BLaER1 treated with 17β-estradiol and CSF1 and Interleukin-3, amounts not matched to agents 10 nM and 100 nM (cell line): ENCODE measurements at regions not wholly inside any gene's neighbourhood (a gene's known extent, or its start where the extent isn't known, plus 50 kb on each side); places are given as distances from the start of the nearest gene placed in this dataset.

Source experiments
- H3K27ac ChIP-seq, 11 experiments: shearing (Covaris generic); formaldehyde crosslinking; 2 replicates each; pipeline ENCODE4 v1.8.1; 2022
- H3K27me3 ChIP-seq, 11 experiments: shearing (Covaris generic); formaldehyde crosslinking; 2 replicates each; pipeline ENCODE4 v1.8.1; 2022
- H3K36me3 ChIP-seq, 11 experiments: shearing (Covaris generic); formaldehyde crosslinking; 2 replicates each; pipeline ENCODE4 v1.8.1; 2022
- H3K4me1 ChIP-seq, 10 experiments: shearing (Covaris generic); formaldehyde crosslinking; 2 replicates each; pipeline ENCODE4 v1.8.1; 2022
- H3K4me2 ChIP-seq, 11 experiments: shearing (Covaris generic); formaldehyde crosslinking; 2 replicates each; pipeline ENCODE4 v1.8.1; 2022
- H3K4me3 ChIP-seq, 10 experiments: shearing (Covaris generic); formaldehyde crosslinking; 2 replicates each; pipeline ENCODE4 v1.8.1; 2022
- H3K9ac ChIP-seq, 11 experiments: shearing (Covaris generic); formaldehyde crosslinking; 2 replicates each; pipeline ENCODE4 v1.8.1; 2022
- H3K9me3 ChIP-seq, 11 experiments: shearing (Covaris generic); formaldehyde crosslinking; replicated peaks in 1 of 11; 2 replicates each; pipeline ENCODE4 v1.8.1; 2022
- H4K20me1 ChIP-seq, 11 experiments: shearing (Covaris generic); formaldehyde crosslinking; 2 replicates each; pipeline ENCODE4 v1.8.1; 2022
- Cebpa-rat ChIP-seq, 11 experiments: shearing (Covaris generic); IDR thresholded peaks; 2 replicates each; pipeline ENCODE4 v1.8.1; 2022

DNA sequence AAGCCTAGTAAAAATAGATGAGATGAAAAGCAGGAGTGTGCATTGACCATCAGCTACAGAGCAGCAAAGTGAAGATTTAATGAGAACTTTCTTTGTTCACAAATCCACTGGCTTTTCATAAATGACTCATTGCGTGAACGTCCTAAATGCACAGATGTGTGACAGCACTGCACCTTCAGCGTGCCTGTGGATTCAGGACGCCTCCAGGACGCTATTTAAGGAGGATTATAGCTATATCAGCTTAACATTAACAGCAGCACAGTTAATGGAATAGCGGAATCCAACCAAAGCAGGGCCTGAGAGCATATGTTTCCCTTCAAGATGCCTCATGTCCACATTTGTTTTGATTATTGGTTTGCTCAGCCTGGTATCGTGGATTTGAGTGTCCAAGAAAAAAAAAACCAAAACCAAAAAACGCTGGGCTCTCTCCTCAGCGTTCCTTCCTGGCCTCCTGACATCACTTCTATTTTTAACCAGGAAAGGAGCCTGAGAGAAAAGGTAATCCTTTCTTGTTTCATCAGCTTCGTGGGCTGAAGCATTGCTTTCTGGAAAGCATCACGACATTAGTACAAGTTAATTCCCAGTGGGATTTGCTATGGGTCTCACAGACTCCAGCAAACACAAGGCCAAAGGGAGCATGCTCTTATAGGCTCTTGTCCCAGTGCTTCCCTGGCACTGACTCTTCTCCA lies 447.0 kb upstream of the SMIM21 start:
- no peak overlapping the region for H3K4me3 ChIP-seq
- H3K9me3 ChIP-seq, result peaks cover 0 to 14% (median 0%) of the 10 kb centered on the region in 11 experiments; a peak in 8 of 22 replicates
- H3K9ac ChIP-seq, result no peak overlapping the region
- H3K27me3 ChIP-seq, result no peaks in the 10 kb centered on the region
- H4K20me1 ChIP-seq, result no peaks in the 10 kb centered on the region
- H3K27ac ChIP-seq, result no peak overlapping the region
- no peak overlapping the region for H3K4me2 ChIP-seq
- no peak for TF ChIP-seq Cebpa-rat (IDR thresholded peaks at IDR 0.05)
- no peaks in the 10 kb centered on the region for H3K36me3 ChIP-seq
- H3K4me1 ChIP-seq, result no peaks in the 10 kb centered on the region

DNA sequence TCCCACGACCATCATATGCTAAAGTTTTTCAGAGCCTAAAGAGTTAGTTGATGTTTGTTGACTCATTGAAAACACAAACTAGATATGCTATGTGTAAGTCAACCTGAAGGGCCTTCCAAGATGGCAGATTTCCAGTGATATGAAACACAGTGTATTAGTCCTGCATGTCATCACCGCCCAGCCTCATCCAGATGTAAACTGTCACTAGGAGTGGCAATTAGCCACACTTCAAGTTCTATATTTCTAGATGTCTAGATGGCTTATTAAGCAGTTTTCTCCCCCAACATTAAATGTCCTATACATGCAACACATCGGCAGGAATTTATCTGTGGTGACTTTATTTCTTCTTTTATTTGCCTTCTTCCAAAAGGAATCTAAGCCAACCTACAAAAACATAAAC lies 444.1 kb upstream of the SMIM21 start:
- H3K4me3 ChIP-seq, result no peak overlapping the region
- H3K9me3 ChIP-seq, result no peaks in the 10 kb centered on the region; a peak in 1 of 22 replicates
- H3K4me2 ChIP-seq, result no peak overlapping the region
- no peaks in the 10 kb centered on the region for H3K4me1 ChIP-seq
- H4K20me1 ChIP-seq, result no peaks in the 10 kb centered on the region
- H3K27ac ChIP-seq, result no peak overlapping the region
- no peaks in the 10 kb centered on the region for H3K36me3 ChIP-seq
- no peak for TF ChIP-seq Cebpa-rat (IDR thresholded peaks at IDR 0.05)
- H3K9ac ChIP-seq, result no peak overlapping the region
- no peaks in the 10 kb centered on the region for H3K27me3 ChIP-seq

GRCh38 chr18:75869162-75869561 lies 441.7 kb upstream of the SMIM21 start:
- Histone ChIP-seq H3K4me2 (no peak overlapping the region), H3K9me3 (no peaks in the 10 kb centered on the region), H3K27ac (no peak overlapping the region), H3K9ac (no peak overlapping the region), H3K4me1 (no peaks in the 10 kb centered on the region), H4K20me1 (no peaks in the 10 kb centered on the region), H3K27me3 (no peaks in the 10 kb centered on the region), H3K4me3 (no peak overlapping the region), H3K36me3 (no peaks in the 10 kb centered on the region)
- no peak for TF ChIP-seq Cebpa-rat (IDR thresholded peaks at IDR 0.05)

DNA sequence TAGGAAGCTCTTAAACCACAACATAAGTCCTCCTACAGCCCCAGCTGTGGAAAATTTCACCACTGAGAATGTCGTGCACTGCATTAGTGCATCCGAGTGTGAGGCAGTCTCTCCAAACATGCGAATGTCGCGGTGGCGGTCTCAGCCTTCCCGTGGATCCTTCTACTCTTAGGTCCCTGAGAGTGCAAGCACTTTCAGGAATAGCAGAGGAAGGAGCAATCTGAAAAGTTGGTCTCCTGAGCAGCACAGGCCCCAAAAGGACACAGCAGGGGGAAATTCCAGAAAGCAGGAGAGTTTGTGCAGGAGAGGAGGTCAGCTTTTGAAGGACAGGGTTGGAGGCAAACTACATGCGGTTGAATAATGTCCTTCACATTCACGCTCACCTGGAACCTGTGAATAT lies 440.5 kb upstream of the SMIM21 start:
- no peaks in the 10 kb centered on the region for H3K4me1 ChIP-seq
- H4K20me1 ChIP-seq, result no peaks in the 10 kb centered on the region
- no peaks in the 10 kb centered on the region for H3K27me3 ChIP-seq
- H3K4me2 ChIP-seq, result no peak overlapping the region
- no peaks in the 10 kb centered on the region for H3K36me3 ChIP-seq
- no peaks in the 10 kb centered on the region for H3K9me3 ChIP-seq
- H3K9ac ChIP-seq, result no peak overlapping the region
- no peak overlapping the region for H3K4me3 ChIP-seq
- H3K27ac ChIP-seq, result no peak overlapping the region
- no peak for TF ChIP-seq Cebpa-rat (IDR thresholded peaks at IDR 0.05)

DNA sequence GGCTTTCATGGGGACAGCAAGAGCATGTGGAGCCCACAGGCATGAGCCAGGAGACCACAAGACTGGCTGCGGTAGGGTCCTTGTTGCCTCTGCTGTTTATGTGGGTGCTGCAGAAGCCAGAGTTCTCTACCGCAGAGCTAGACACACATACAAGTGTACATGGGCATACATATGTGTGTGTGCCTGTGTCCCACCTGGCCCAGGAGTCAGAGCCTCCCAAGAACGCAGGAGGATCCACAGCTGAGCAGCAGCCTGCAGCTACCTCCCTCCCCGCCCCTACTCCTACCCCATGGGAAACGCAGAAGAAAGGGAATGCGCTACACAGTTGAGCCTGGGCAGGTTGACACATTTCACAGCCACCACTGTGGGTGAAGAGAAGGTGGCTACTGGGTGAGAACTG lies 438.1 kb upstream of the SMIM21 start:
- H3K4me1 ChIP-seq, result no peaks in the 10 kb centered on the region
- no peak for TF ChIP-seq Cebpa-rat (IDR thresholded peaks at IDR 0.05)
- H4K20me1 ChIP-seq, result no peaks in the 10 kb centered on the region
- no peaks in the 10 kb centered on the region for H3K36me3 ChIP-seq
- H3K4me3 ChIP-seq, result no peak overlapping the region
- no peak overlapping the region for H3K4me2 ChIP-seq
- H3K9me3 ChIP-seq, result no peaks in the 10 kb centered on the region
- H3K9ac ChIP-seq, result no peak overlapping the region
- no peaks in the 10 kb centered on the region for H3K27me3 ChIP-seq
- no peak overlapping the region for H3K27ac ChIP-seq

DNA sequence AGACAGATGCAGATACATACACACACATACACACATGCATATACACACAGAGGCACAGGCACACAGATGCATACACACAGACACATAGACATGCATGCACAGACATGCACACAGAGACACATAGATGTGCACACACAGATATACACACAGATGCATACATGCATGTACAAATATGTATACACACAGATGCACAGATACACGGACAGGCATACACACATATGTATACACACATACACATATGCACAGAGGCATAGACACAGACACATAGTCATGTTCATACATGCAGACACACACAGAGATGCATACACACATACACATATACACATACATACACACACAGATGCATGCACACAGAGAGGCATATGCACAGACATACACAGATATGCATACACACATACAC lies 437.3 kb upstream of the SMIM21 start:
- no peak for TF ChIP-seq Cebpa-rat (IDR thresholded peaks at IDR 0.05)
- Histone ChIP-seq H4K20me1 (no peaks in the 10 kb centered on the region), H3K4me2 (no peak overlapping the region), H3K4me3 (no peak overlapping the region), H3K36me3 (no peaks in the 10 kb centered on the region), H3K9ac (no peak overlapping the region), H3K4me1 (no peaks in the 10 kb centered on the region), H3K9me3 (no peaks in the 10 kb centered on the region), H3K27ac (no peak overlapping the region), H3K27me3 (no peaks in the 10 kb centered on the region)

GRCh38 chr18:75863696-75864095 lies 436.2 kb upstream of the SMIM21 start:
- H4K20me1 ChIP-seq, result no peaks in the 10 kb centered on the region
- no peaks in the 10 kb centered on the region for H3K36me3 ChIP-seq
- H3K9ac ChIP-seq, result no peak overlapping the region
- no peaks in the 10 kb centered on the region for H3K9me3 ChIP-seq
- no peaks in the 10 kb centered on the region for H3K27me3 ChIP-seq
- H3K4me1 ChIP-seq, result no peaks in the 10 kb centered on the region
- H3K4me3 ChIP-seq, result no peak overlapping the region
- no peak overlapping the region for H3K27ac ChIP-seq
- no peak overlapping the region for H3K4me2 ChIP-seq
- TF ChIP-seq Cebpa-rat (IDR thresholded peaks at IDR 0.05), result no peak

DNA sequence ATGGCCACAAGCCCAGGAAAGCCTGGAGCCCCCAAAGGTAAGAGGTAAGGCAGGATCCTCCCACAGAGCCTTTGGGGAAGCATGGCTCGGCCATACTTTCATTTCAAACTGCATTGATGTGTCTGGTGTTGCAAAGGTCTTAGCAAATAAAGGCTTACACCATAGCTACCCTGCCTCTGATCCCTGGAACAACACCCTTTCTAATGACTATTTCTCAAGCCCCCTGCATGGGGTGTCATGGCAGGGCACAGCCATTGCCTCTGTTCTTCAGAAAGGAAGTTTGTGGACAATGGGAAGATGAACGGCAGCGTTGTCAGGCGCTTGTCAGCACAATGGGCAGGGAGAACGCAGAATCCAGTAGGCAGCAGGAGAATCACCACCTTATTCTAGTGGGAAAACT lies 435.0 kb upstream of the SMIM21 start:
- Histone ChIP-seq H3K27ac (no peak overlapping the region), H3K36me3 (no peaks in the 10 kb centered on the region), H3K9ac (no peak overlapping the region), H4K20me1 (no peaks in the 10 kb centered on the region), H3K9me3 (no peaks in the 10 kb centered on the region), H3K4me3 (no peak overlapping the region), H3K4me2 (no peak overlapping the region), H3K4me1 (no peaks in the 10 kb centered on the region), H3K27me3 (no peaks in the 10 kb centered on the region)
- no peak for TF ChIP-seq Cebpa-rat (IDR thresholded peaks at IDR 0.05)

DNA sequence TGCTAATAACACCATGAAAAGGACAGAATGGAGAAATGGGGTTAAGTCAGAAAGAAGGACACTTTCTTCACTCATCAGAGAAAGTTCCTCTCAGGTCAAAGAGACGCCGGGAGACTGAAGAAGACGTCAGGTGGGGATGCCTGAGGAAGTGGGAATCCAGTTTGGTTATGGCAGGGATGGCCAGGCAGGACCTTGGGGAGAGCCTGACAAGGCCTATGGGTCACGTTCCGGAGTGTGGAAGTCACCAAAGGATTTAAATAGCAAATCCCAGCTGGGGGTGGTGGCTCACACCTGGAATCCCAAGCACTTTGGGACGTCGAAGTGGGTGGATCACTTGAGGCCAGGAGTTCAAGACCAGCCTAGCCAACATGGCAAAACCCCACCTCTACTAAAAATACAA lies 432.7 kb upstream of the SMIM21 start:
- Histone ChIP-seq H4K20me1 (no peaks in the 10 kb centered on the region), H3K4me2 (no peak overlapping the region), H3K27ac (no peak overlapping the region), H3K4me1 (no peaks in the 10 kb centered on the region), H3K9ac (no peak overlapping the region), H3K27me3 (no peaks in the 10 kb centered on the region), H3K36me3 (no peaks in the 10 kb centered on the region), H3K9me3 (no peaks in the 10 kb centered on the region), H3K4me3 (no peak overlapping the region)
- TF ChIP-seq Cebpa-rat (IDR thresholded peaks at IDR 0.05), result no peak

DNA sequence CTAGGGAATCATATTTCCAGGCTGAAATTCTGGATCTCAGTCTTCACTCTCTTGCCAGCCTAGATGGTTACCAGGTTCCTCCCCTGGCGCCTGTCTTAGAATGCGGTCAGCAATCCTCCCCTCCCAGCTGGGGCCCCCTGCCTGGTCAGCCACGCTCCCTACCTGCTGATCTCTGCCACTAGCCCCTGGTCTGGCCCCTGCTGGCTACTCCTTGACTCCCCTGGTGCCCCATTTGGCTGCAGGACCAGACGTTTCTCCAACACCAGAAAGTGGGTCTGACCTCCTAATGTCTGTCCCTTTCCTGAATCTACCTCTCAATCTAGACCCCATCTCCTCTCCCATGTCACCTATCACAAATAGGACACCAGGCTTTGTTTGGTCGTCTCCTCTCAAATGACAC lies 432.0 kb upstream of the SMIM21 start:
- no peaks in the 10 kb centered on the region for H4K20me1 ChIP-seq
- H3K9ac ChIP-seq, result no peak overlapping the region
- no peaks in the 10 kb centered on the region for H3K36me3 ChIP-seq
- no peak overlapping the region for H3K4me2 ChIP-seq
- TF ChIP-seq Cebpa-rat (IDR thresholded peaks at IDR 0.05), result no peak
- no peaks in the 10 kb centered on the region for H3K27me3 ChIP-seq
- no peaks in the 10 kb centered on the region for H3K4me1 ChIP-seq
- H3K4me3 ChIP-seq, result no peak overlapping the region
- H3K9me3 ChIP-seq, result no peaks in the 10 kb centered on the region
- H3K27ac ChIP-seq, result no peak overlapping the region
